Liver (tissue), 3 donors: ENCODE measurements at regions not wholly inside any gene's neighbourhood (a gene's known extent, or its start where the extent isn't known, plus 50 kb on each side); places are given as distances from the start of the nearest gene placed in this dataset.

Experiments
- CTCF ChIP-seq: fragments of 150-350 bp; IDR thresholded peaks from 2 replicates; pipeline ENCODE4 v1.5.1; 2017; ENCODE audit warnings: improper control_type of control experiment, low read depth, low read length; ENCODE audit not compliant: missing input control
- RAD21 ChIP-seq, 2 donors: IDR thresholded peaks; 2 replicates each; pipeline ENCODE4 v1.6.1; 2016; ENCODE audit warnings: antibody characterized with exemption in 2 of 2, mild to moderate bottlenecking in 2 of 2
- donor health status: healthy.
- donor health status: healthy.

GRCh38 chr15:39051626-39052322 is 487.2 kb upstream of the RASGRP1 start:
- TF ChIP-seq RAD21 (IDR thresholded peaks at IDR 0.05), result no peak
- TF ChIP-seq CTCF, result no peak
